ENCODE measurements at regions not wholly inside any gene's neighbourhood (a gene's known extent, or its start where the extent isn't known, plus 50 kb on each side); places are given as distances from the start of the nearest gene placed in this dataset.

- H3K4me1 Mint-ChIP-seq (ENCODE audit: low read depth): peaks cover 15% of the 10 kb centered on the region
- peak; percentile 55 for DNase-seq (ENCODE audit: low spot score)
- H3K27me3 Mint-ChIP-seq (ENCODE audit: low read depth): peaks cover 20% of the 10 kb centered on the region
- intact Hi-C loops (cut with micrococcal nuclease): no loop called here
- no peak overlapping the region for H3K4me3 Mint-ChIP-seq (ENCODE audit: low read depth)
- no peak overlapping the region for H3K27ac Mint-ChIP-seq
- H3K9me3 Mint-ChIP-seq: peaks cover 12% of the 10 kb centered on the region
- H3K36me3 Mint-ChIP-seq (ENCODE audit: low read depth): no peaks in the 10 kb centered on the region
Observed at GRCh38 chr21:45592208-45592619, 50.0 kb upstream of the SLC19A1 start.

- Mint-ChIP-seq H3K9me3 (peaks cover 8% of the 10 kb centered on the region), H3K4me1 (ENCODE audit: low read depth) (peaks cover 15% of the 10 kb centered on the region), H3K4me3 (ENCODE audit: low read depth) (no peak overlapping the region), H3K36me3 (ENCODE audit: low read depth) (no peaks in the 10 kb centered on the region), H3K27ac (no peak overlapping the region), H3K27me3 (ENCODE audit: low read depth) (peaks cover 17% of the 10 kb centered on the region)
- intact Hi-C loops (cut with micrococcal nuclease): no loop called here
- DNase-seq (ENCODE audit: low spot score): no peak
Observed at GRCh38 chr21:45592626-45593134, 50.4 kb upstream of the SLC19A1 start.

- intact Hi-C loops (cut with micrococcal nuclease): no loop called here
- no peak overlapping the region for H3K4me3 Mint-ChIP-seq (ENCODE audit: low read depth)
- no peaks in the 10 kb centered on the region for H3K36me3 Mint-ChIP-seq (ENCODE audit: low read depth)
- peaks cover 7% of the 10 kb centered on the region for H3K9me3 Mint-ChIP-seq
- no peak overlapping the region for H3K27ac Mint-ChIP-seq
- H3K27me3 Mint-ChIP-seq (ENCODE audit: low read depth): peaks cover 11% of the 10 kb centered on the region
- DNase-seq (ENCODE audit: low spot score): no peak
- H3K4me1 Mint-ChIP-seq (ENCODE audit: low read depth): peaks cover 15% of the 10 kb centered on the region
Observed at GRCh38 chr21:45593162-45594022, 50.1 kb upstream of the PCBP3 start.
